Fibroblast of lung (primary cell): ENCODE measurements at regions not wholly inside any gene's neighbourhood (a gene's known extent, or its start where the extent isn't known, plus 50 kb on each side); places are given as distances from the start of the nearest gene placed in this dataset.

ENCODE experiments used
- DNase-seq, 2 donors: peaks; one replicate each; pipeline versions ENCODE4 v3.0.0 to v3.0.0-alpha.2; 2010; ENCODE audit warnings: low read depth in 2 of 2
- H2AFZ ChIP-seq: 2 replicates; pipeline ENCODE4 v1.5.1; 2012; ENCODE audit warnings: low read length, control low read depth, inconsistent platforms
- H3K27ac ChIP-seq: 2 replicates; pipeline ENCODE4 v1.5.1; 2011; ENCODE audit warnings: low read length, control low read depth; ENCODE audit not compliant: insufficient read depth
- H3K27me3 ChIP-seq: 2 replicates; pipeline ENCODE4 v1.5.1; 2011; ENCODE audit warnings: mild to moderate bottlenecking, low read length; ENCODE audit not compliant: control insufficient read depth, insufficient read depth
- H3K36me3 ChIP-seq: 2 replicates; pipeline ENCODE4 v1.5.1; 2011; ENCODE audit warnings: low read length; ENCODE audit not compliant: control insufficient read depth, insufficient read depth
- H3K4me1 ChIP-seq: 2 replicates; pipeline ENCODE4 v1.5.1; 2011; ENCODE audit warnings: low read length; ENCODE audit not compliant: control insufficient read depth, insufficient read depth; ENCODE audit errors: extremely low read depth
- H3K4me2 ChIP-seq: 2 replicates; pipeline ENCODE4 v1.5.1; 2011; ENCODE audit warnings: low read length, control low read depth; ENCODE audit not compliant: insufficient read depth; ENCODE audit errors: extremely low read depth
- H3K4me3 ChIP-seq, 4 experiments: fragments of 200-600 bp in 1 of 4; sonication (generic) in 1 of 4; replicated peaks in 1 of 4; 2 replicates each; pipeline ENCODE4 v1.5.1; 2011 to 2016; ENCODE audit warnings: low read length in 4 of 4, low read depth in 3 of 4, mild to moderate bottlenecking in 3 of 4, control low read depth in 2 of 4, inconsistent platforms in 1 of 4, mixed read lengths in 1 of 4; ENCODE audit not compliant: insufficient read depth in 1 of 4; ENCODE audit errors: control extremely low read depth in 1 of 4
- H3K79me2 ChIP-seq: 2 replicates; pipeline ENCODE4 v1.5.1; 2012; ENCODE audit warnings: mild to moderate bottlenecking, low read length, inconsistent platforms; ENCODE audit not compliant: control insufficient read depth, insufficient read depth
- H3K9ac ChIP-seq: 2 replicates; pipeline ENCODE4 v1.5.1; 2011; ENCODE audit warnings: mild to moderate bottlenecking, low read length, control low read depth; ENCODE audit not compliant: insufficient read depth
- H3K9me3 ChIP-seq: 2 replicates; pipeline ENCODE4 v1.5.1; 2012; ENCODE audit warnings: low read depth, low read length; ENCODE audit not compliant: control insufficient read depth, insufficient read depth
- H4K20me1 ChIP-seq: 2 replicates; pipeline ENCODE4 v1.5.1; 2011; ENCODE audit warnings: low read length; ENCODE audit not compliant: control insufficient read depth, insufficient read depth; ENCODE audit errors: extremely low read depth
- EZH2 ChIP-seq: IDR thresholded peaks from 2 replicates; pipeline ENCODE4 v1.5.1; 2012; ENCODE audit warnings: low read length, control low read depth, mild to moderate bottlenecking; ENCODE audit errors: missing control alignments
- TF ChIP-seq, protein P1 (sequence below), 2 donors: IDR thresholded peaks in 1 of 2; conservative IDR thresholded peaks in 1 of 2; 1 replicate in 1 of 2; 2 replicates in 1 of 2; pipeline ENCODE4 v1.5.1; 2011 to 2012; ENCODE audit warnings: low read length in 2 of 2, control low read depth in 1 of 2, inconsistent platforms in 1 of 2, low read depth in 1 of 2, mild to moderate bottlenecking in 1 of 2

DNA sequence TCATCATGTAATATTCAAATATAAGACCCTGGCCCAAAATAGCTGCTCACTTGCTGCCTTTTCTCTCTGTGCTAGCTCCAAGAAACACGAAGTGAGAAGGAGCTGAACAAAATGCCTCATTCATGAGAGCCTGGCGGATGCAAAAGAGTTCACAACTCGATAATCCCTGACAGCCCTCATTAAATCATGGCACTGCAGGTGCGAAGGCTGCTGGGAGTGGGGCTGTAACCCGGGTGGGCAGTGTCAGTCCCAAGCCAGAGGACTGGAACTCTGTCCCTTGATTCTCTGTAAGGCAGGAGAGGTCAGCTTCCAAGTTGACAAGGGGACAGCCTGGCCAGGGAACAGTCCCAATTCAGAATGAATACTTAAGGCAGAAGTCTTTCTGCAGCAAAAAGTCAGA lies 318.5 kb downstream of the CDC5L start:
- TF ChIP-seq, protein P1, sequence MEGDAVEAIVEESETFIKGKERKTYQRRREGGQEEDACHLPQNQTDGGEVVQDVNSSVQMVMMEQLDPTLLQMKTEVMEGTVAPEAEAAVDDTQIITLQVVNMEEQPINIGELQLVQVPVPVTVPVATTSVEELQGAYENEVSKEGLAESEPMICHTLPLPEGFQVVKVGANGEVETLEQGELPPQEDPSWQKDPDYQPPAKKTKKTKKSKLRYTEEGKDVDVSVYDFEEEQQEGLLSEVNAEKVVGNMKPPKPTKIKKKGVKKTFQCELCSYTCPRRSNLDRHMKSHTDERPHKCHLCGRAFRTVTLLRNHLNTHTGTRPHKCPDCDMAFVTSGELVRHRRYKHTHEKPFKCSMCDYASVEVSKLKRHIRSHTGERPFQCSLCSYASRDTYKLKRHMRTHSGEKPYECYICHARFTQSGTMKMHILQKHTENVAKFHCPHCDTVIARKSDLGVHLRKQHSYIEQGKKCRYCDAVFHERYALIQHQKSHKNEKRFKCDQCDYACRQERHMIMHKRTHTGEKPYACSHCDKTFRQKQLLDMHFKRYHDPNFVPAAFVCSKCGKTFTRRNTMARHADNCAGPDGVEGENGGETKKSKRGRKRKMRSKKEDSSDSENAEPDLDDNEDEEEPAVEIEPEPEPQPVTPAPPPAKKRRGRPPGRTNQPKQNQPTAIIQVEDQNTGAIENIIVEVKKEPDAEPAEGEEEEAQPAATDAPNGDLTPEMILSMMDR (conservative IDR thresholded peaks at IDR 0.05 in 1 of 2, IDR thresholded peaks at IDR 0.05 in 1 of 2; ENCODE audit: low read depth in 1 of 2, low read length in 2 of 2) = no peak
- TF ChIP-seq EZH2 = no peak
- Histone ChIP-seq H3K27ac (no peak overlapping the region), H3K4me2 (no peak overlapping the region), H3K4me3 (no peak overlapping the region), H3K27me3 (no peaks in the 10 kb centered on the region), H3K4me1 (no peaks in the 10 kb centered on the region), H4K20me1 (no peaks in the 10 kb centered on the region), H3K79me2 (no peaks in the 10 kb centered on the region), H3K9me3 (no peaks in the 10 kb centered on the region), H2AFZ (no peak overlapping the region), H3K36me3 (no peaks in the 10 kb centered on the region), H3K9ac (no peak overlapping the region)
- no peak for DNase-seq

DNA sequence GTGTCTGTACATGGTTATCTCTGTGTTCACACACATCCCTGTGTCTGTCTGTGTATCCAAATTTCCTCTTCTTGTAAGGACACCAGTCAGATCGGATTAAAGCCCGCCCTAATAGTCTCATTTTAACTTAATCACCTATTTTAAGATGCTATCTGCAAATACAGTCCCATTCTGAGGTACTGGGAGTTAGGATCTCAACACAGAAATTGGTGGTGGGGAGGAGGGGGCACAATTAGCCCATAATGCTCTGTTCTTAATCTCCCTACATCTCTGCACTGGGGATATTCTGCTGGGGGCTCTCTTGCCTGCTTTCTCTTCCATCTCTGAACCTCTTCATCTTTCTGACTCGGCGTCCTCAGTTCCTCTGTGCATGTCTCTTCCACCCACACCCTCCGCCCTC lies 320.7 kb downstream of the CDC5L start:
- H4K20me1 ChIP-seq = no peaks in the 10 kb centered on the region
- no peaks in the 10 kb centered on the region for H3K4me1 ChIP-seq

DNA sequence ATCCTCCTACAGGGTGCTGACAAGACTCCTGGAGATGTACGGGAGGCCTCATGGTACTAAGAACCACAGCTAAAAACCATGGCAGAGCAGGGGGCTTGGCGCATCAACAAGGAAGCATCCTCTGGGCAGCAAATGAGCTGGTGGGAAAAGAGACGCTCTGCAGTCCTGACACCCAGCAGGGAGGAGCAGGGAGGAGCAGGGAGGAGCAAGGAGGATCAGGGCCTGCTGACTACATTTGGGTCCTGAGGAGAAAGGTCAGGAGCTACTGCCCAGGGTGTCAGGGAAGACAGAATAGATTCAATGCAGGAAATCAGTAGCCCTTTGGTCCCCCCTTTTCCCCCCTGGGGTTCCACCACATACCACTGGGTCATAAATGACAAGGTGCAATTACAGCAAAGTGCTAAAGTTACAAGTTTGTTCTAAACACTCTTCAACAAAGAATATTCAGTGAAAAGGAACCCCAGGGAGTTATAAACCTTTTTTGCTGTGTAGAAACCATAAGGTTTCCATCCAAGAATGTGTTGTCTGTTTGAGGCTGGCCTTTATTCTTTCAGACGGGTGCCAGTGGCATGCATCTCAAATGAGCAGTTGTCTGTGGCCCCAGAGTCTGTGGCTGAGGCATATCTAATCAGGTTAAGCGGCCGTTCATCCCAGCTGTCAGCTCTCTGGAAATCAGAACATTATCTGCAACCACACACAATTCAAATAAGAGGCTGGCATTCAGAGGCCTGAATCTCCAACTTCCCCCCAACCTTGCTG lies 325.0 kb downstream of the CDC5L start:
- Histone ChIP-seq H3K27ac (no peak overlapping the region), H2AFZ (no peak overlapping the region), H3K4me3 (no peak overlapping the region), H4K20me1 (no peaks in the 10 kb centered on the region), H3K36me3 (no peaks in the 10 kb centered on the region), H3K79me2 (no peaks in the 10 kb centered on the region), H3K9me3 (no peaks in the 10 kb centered on the region), H3K9ac (no peak overlapping the region), H3K4me2 (no peak overlapping the region), H3K4me1 (no peaks in the 10 kb centered on the region), H3K27me3 (peaks cover 2% of the 10 kb centered on the region)
- TF ChIP-seq EZH2 = no peak
- TF ChIP-seq, protein P1 (conservative IDR thresholded peaks at IDR 0.05 in 1 of 2, IDR thresholded peaks at IDR 0.05 in 1 of 2; ENCODE audit: low read depth in 1 of 2, low read length in 2 of 2) = no peak
- DNase-seq = peak in 1 of 2 donors; percentile 74

More for the DNA sequence above, 320.7 kb downstream of the CDC5L start:
- Histone ChIP-seq H3K27me3 (no peaks in the 10 kb centered on the region), H3K36me3 (no peaks in the 10 kb centered on the region), H3K27ac (no peak overlapping the region), H3K4me3 (no peak overlapping the region), H3K4me2 (no peak overlapping the region), H3K79me2 (no peaks in the 10 kb centered on the region), H3K9ac (no peak overlapping the region), H2AFZ (no peak overlapping the region), H3K9me3 (no peaks in the 10 kb centered on the region)
- DNase-seq = no peak
- TF ChIP-seq, protein P1 (conservative IDR thresholded peaks at IDR 0.05 in 1 of 2, IDR thresholded peaks at IDR 0.05 in 1 of 2; ENCODE audit: low read depth in 1 of 2, low read length in 2 of 2) = no peak
- TF ChIP-seq EZH2 = no peak
